ENCODE measurements at regions not wholly inside any gene's neighbourhood (a gene's known extent, or its start where the extent isn't known, plus 50 kb on each side); places are given as distances from the start of the nearest gene placed in this dataset.
A peak's percentile ranks its signal among the peaks of the same experiment; 100 is the strongest.

GRCh38 chr1:234745844-234746797, 136.1 kb upstream of the IRF2BP2 start:
- peaks cover 6% of the 10 kb centered on the region for H3K36me3 Mint-ChIP-seq (ENCODE audit: low read depth)
- H3K27ac Mint-ChIP-seq, result no peak overlapping the region
- peaks cover 15% of the 10 kb centered on the region for H3K27me3 Mint-ChIP-seq (ENCODE audit: insufficient read depth)
- DNase-seq (ENCODE audit: low spot score), result no peak
- peaks cover 18% of the 10 kb centered on the region for H3K4me1 Mint-ChIP-seq (ENCODE audit: low read depth)
- no peak overlapping the region for H3K4me3 Mint-ChIP-seq
- H3K9me3 Mint-ChIP-seq, result no peaks in the 10 kb centered on the region
- intact Hi-C loops (cut with micrococcal nuclease), result no loop called here

- Mint-ChIP-seq H3K27ac (no peak overlapping the region), H3K36me3 (ENCODE audit: low read depth) (peaks cover 5% of the 10 kb centered on the region), H3K9me3 (no peaks in the 10 kb centered on the region), H3K27me3 (ENCODE audit: insufficient read depth) (peaks cover 15% of the 10 kb centered on the region), H3K4me1 (ENCODE audit: low read depth) (peaks cover 12% of the 10 kb centered on the region), H3K4me3 (no peak overlapping the region)
- intact Hi-C loops (cut with micrococcal nuclease), result no loop called here
- no peak for DNase-seq (ENCODE audit: low spot score)
Observed at GRCh38 chr1:234745276-234745675, 135.3 kb upstream of the IRF2BP2 start.

GRCh38 chr1:234743791-234744611, 134.0 kb upstream of the IRF2BP2 start:
- H3K4me3 Mint-ChIP-seq, result no peak overlapping the region
- no peak overlapping the region for H3K27ac Mint-ChIP-seq
- H3K27me3 Mint-ChIP-seq (ENCODE audit: insufficient read depth), result peaks cover 11% of the 10 kb centered on the region
- no peak for DNase-seq (ENCODE audit: low spot score)
- H3K9me3 Mint-ChIP-seq, result no peaks in the 10 kb centered on the region
- H3K4me1 Mint-ChIP-seq (ENCODE audit: low read depth), result peaks cover 8% of the 10 kb centered on the region
- intact Hi-C loops (cut with micrococcal nuclease), result no loop called here
- peaks cover 1% of the 10 kb centered on the region for H3K36me3 Mint-ChIP-seq (ENCODE audit: low read depth)

- H3K9me3 Mint-ChIP-seq, result no peaks in the 10 kb centered on the region
- intact Hi-C loops (cut with micrococcal nuclease), result no loop called here
- H3K27ac Mint-ChIP-seq, result no peak overlapping the region
- peaks cover 5% of the 10 kb centered on the region for H3K4me1 Mint-ChIP-seq (ENCODE audit: low read depth)
- peaks cover 11% of the 10 kb centered on the region for H3K27me3 Mint-ChIP-seq (ENCODE audit: insufficient read depth)
- no peak overlapping the region for H3K4me3 Mint-ChIP-seq
- H3K36me3 Mint-ChIP-seq (ENCODE audit: low read depth), result peaks cover 1% of the 10 kb centered on the region
- no peak for DNase-seq (ENCODE audit: low spot score)
Observed at GRCh38 chr1:234742622-234743021, 132.6 kb upstream of the IRF2BP2 start.

- H3K27me3 Mint-ChIP-seq (ENCODE audit: insufficient read depth), result no peaks in the 10 kb centered on the region
- no peaks in the 10 kb centered on the region for H3K36me3 Mint-ChIP-seq (ENCODE audit: low read depth)
- H3K27ac Mint-ChIP-seq, result no peak overlapping the region
- peaks cover 13% of the 10 kb centered on the region for H3K4me1 Mint-ChIP-seq (ENCODE audit: low read depth)
- no peak overlapping the region for H3K4me3 Mint-ChIP-seq
- no peaks in the 10 kb centered on the region for H3K9me3 Mint-ChIP-seq
- intact Hi-C loops (cut with micrococcal nuclease), result no loop called here
- DNase-seq (ENCODE audit: low spot score), result no peak
Observed at GRCh38 chr1:234737967-234738314, 128.0 kb upstream of the IRF2BP2 start.

GRCh38 chr1:234735916-234736315, 125.9 kb upstream of the IRF2BP2 start:
- Mint-ChIP-seq H3K27ac (no peak overlapping the region), H3K36me3 (ENCODE audit: low read depth) (no peaks in the 10 kb centered on the region), H3K27me3 (ENCODE audit: insufficient read depth) (no peaks in the 10 kb centered on the region), H3K9me3 (no peaks in the 10 kb centered on the region), H3K4me1 (ENCODE audit: low read depth) (peaks cover 33% of the 10 kb centered on the region), H3K4me3 (no peak overlapping the region)
- intact Hi-C loops (cut with micrococcal nuclease), result no loop called here
- DNase-seq (ENCODE audit: low spot score), result no peak

GRCh38 chr1:234735476-234735875, 125.5 kb upstream of the IRF2BP2 start:
- Mint-ChIP-seq H3K27me3 (ENCODE audit: insufficient read depth) (no peaks in the 10 kb centered on the region), H3K4me3 (no peak overlapping the region), H3K9me3 (no peaks in the 10 kb centered on the region), H3K4me1 (ENCODE audit: low read depth) (peaks cover 37% of the 10 kb centered on the region), H3K36me3 (ENCODE audit: low read depth) (no peaks in the 10 kb centered on the region), H3K27ac (no peak overlapping the region)
- no peak for DNase-seq (ENCODE audit: low spot score)
- intact Hi-C loops (cut with micrococcal nuclease), result no loop called here

- no peaks in the 10 kb centered on the region for H3K27me3 Mint-ChIP-seq (ENCODE audit: insufficient read depth)
- no peak overlapping the region for H3K4me3 Mint-ChIP-seq
- intact Hi-C loops (cut with micrococcal nuclease), result no loop called here
- no peak for DNase-seq (ENCODE audit: low spot score)
- H3K27ac Mint-ChIP-seq, result peak overlapping the region; percentile 74
- no peaks in the 10 kb centered on the region for H3K9me3 Mint-ChIP-seq
- H3K4me1 Mint-ChIP-seq (ENCODE audit: low read depth), result peaks cover 43% of the 10 kb centered on the region
- no peaks in the 10 kb centered on the region for H3K36me3 Mint-ChIP-seq (ENCODE audit: low read depth)
Observed at GRCh38 chr1:234734869-234735268, 124.9 kb upstream of the IRF2BP2 start.

- Mint-ChIP-seq H3K9me3 (no peaks in the 10 kb centered on the region), H3K4me3 (no peak overlapping the region), H3K27ac (peak overlapping the region; percentile 74), H3K27me3 (ENCODE audit: insufficient read depth) (no peaks in the 10 kb centered on the region), H3K36me3 (ENCODE audit: low read depth) (no peaks in the 10 kb centered on the region), H3K4me1 (ENCODE audit: low read depth) (peaks cover 47% of the 10 kb centered on the region)
- intact Hi-C loops (cut with micrococcal nuclease), result no loop called here
- DNase-seq (ENCODE audit: low spot score), result no peak
Observed at GRCh38 chr1:234734412-234734835, 124.4 kb upstream of the IRF2BP2 start.

- intact Hi-C loops (cut with micrococcal nuclease), result no loop called here
- Mint-ChIP-seq H3K27ac (no peak overlapping the region), H3K27me3 (ENCODE audit: insufficient read depth) (no peaks in the 10 kb centered on the region), H3K4me3 (no peak overlapping the region), H3K4me1 (ENCODE audit: low read depth) (peaks cover 57% of the 10 kb centered on the region), H3K9me3 (no peaks in the 10 kb centered on the region), H3K36me3 (ENCODE audit: low read depth) (no peaks in the 10 kb centered on the region)
- no peak for DNase-seq (ENCODE audit: low spot score)
Observed at GRCh38 chr1:234733427-234733826, 123.4 kb upstream of the IRF2BP2 start.

GRCh38 chr1:234732671-234733390, 122.9 kb upstream of the IRF2BP2 start:
- Mint-ChIP-seq H3K27me3 (ENCODE audit: insufficient read depth) (no peaks in the 10 kb centered on the region), H3K27ac (peak overlapping the region; percentile 97), H3K4me1 (ENCODE audit: low read depth) (peaks cover 59% of the 10 kb centered on the region), H3K9me3 (no peaks in the 10 kb centered on the region), H3K36me3 (ENCODE audit: low read depth) (no peaks in the 10 kb centered on the region), H3K4me3 (no peak overlapping the region)
- intact Hi-C loops (cut with micrococcal nuclease), result no loop called here
- no peak for DNase-seq (ENCODE audit: low spot score)

- Mint-ChIP-seq H3K27me3 (ENCODE audit: insufficient read depth) (no peaks in the 10 kb centered on the region), H3K27ac (peak overlapping the region; percentile 97), H3K4me3 (peak overlapping the region; percentile 52), H3K36me3 (ENCODE audit: low read depth) (no peaks in the 10 kb centered on the region), H3K4me1 (ENCODE audit: low read depth) (peaks cover 64% of the 10 kb centered on the region), H3K9me3 (no peaks in the 10 kb centered on the region)
- no peak for DNase-seq (ENCODE audit: low spot score)
- intact Hi-C loops (cut with micrococcal nuclease), result no loop called here
Observed at GRCh38 chr1:234732260-234732659, 122.3 kb upstream of the IRF2BP2 start.
